ENCODE measurements at regions not wholly inside any gene's neighbourhood (a gene's known extent, or its start where the extent isn't known, plus 50 kb on each side); places are given as distances from the start of the nearest gene placed in this dataset.

DNA sequence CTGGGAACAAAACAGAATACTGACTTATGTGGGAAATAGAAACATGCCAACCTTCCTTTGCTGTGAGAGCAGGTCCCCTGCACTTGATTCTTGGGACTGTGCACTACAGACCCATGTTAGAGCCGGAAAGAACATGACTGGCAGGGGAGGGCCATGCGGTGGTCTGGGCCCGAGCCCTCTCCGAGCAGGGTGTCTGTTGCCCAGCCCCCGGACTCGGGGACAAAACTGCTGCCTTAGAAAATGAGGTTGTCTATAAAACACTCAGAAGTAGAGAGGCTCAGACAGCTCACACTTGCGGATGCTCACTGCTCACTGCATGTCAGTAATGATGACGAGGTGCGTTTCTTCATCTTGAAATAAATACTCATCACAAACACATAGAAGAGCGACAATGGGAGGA lies 270.7 kb upstream of the HDAC4 start:
- ATAC-seq, result no peak
- TF ChIP-seq CSDC2 (CRISPR knock-in tag; IDR thresholded peaks at IDR 0.05) (no peak), ZNF565 (CRISPR knock-in tag; conservative IDR thresholded peaks at IDR 0.05; ENCODE audit: low read depth) (no peak), PATZ1 (CRISPR knock-in tag; IDR thresholded peaks at IDR 0.05; ENCODE audit: borderline replicate concordance) (no peak), PPARA (CRISPR knock-in tag; IDR thresholded peaks at IDR 0.05; ENCODE audit: borderline replicate concordance) (no peak), ESRRG (CRISPR knock-in tag; IDR thresholded peaks at IDR 0.05) (no peak), ARNTL (CRISPR knock-in tag; IDR thresholded peaks at IDR 0.05; ENCODE audit: borderline replicate concordance, low read depth) (no peak), POU6F1 (CRISPR knock-in tag; IDR thresholded peaks at IDR 0.05; ENCODE audit: borderline replicate concordance, low read depth) (no peak), TSHZ2 (CRISPR knock-in tag; IDR thresholded peaks at IDR 0.05) (no peak)

GRCh38 chr2:239670463-239671120 lies 269.8 kb upstream of the HDAC4 start:
- ATAC-seq, result no peak
- TF ChIP-seq ZNF8 (CRISPR knock-in tag; IDR thresholded peaks at IDR 0.05), result no peak
- no peak for TF ChIP-seq TCF4 (CRISPR knock-in tag; IDR thresholded peaks at IDR 0.05; ENCODE audit: borderline replicate concordance)
- TF ChIP-seq, protein P1, sequence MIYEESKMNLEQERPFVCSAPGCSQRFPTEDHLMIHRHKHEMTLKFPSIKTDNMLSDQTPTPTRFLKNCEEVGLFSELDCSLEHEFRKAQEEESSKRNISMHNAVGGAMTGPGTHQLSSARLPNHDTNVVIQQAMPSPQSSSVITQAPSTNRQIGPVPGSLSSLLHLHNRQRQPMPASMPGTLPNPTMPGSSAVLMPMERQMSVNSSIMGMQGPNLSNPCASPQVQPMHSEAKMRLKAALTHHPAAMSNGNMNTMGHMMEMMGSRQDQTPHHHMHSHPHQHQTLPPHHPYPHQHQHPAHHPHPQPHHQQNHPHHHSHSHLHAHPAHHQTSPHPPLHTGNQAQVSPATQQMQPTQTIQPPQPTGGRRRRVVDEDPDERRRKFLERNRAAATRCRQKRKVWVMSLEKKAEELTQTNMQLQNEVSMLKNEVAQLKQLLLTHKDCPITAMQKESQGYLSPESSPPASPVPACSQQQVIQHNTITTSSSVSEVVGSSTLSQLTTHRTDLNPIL (CRISPR knock-in tag; IDR thresholded peaks at IDR 0.05; ENCODE audit: low read depth), result no peak

DNA sequence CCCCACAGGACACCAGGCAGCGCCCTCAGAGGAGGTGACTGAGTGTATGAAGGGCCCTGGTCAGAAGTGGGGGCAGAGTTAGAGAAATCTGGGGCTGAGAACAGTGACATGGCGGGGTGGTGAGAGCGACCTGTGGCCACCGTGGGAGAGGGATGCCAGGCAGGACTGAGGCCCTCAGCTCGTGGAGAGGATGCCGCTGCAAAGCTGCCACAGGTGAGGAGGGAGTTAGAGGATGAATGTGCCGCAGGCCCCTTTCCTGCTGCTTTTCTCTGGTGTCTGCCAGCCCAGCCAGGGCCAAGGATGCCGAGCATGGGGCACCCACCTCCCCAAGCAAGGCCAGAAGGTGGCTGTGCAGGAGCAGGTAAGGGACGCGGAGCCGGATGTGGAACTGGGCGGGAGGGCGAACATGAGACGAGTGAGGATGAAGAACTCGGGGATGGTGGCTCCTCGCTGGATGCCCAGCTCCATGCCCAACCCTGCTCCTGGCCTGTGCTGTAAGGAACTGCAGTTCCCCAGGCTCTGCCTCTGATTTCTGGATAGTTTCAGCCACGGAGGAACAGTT lies 269.2 kb upstream of the HDAC4 start:
- no peak for ATAC-seq
- TF ChIP-seq TCF4 (CRISPR knock-in tag; IDR thresholded peaks at IDR 0.05; ENCODE audit: borderline replicate concordance) (no peak), POU6F1 (CRISPR knock-in tag; IDR thresholded peaks at IDR 0.05; ENCODE audit: borderline replicate concordance, low read depth) (no peak), TOX (CRISPR knock-in tag; IDR thresholded peaks at IDR 0.05; ENCODE audit: borderline replicate concordance) (no peak), ZC3H10 (CRISPR knock-in tag; IDR thresholded peaks at IDR 0.05) (no peak), PPARA (CRISPR knock-in tag; IDR thresholded peaks at IDR 0.05; ENCODE audit: borderline replicate concordance) (no peak), BACH2 (CRISPR knock-in tag; IDR thresholded peaks at IDR 0.05; ENCODE audit: borderline replicate concordance) (no peak), ISL1 (CRISPR knock-in tag; IDR thresholded peaks at IDR 0.05) (no peak), ZFP3 (CRISPR knock-in tag; IDR thresholded peaks at IDR 0.05) (no peak), ARNTL (CRISPR knock-in tag; IDR thresholded peaks at IDR 0.05; ENCODE audit: borderline replicate concordance, low read depth) (no peak), ZFP30 (CRISPR knock-in tag; IDR thresholded peaks at IDR 0.05) (no peak), PATZ1 (CRISPR knock-in tag; IDR thresholded peaks at IDR 0.05; ENCODE audit: borderline replicate concordance) (no peak), ZNF8 (CRISPR knock-in tag; IDR thresholded peaks at IDR 0.05) (no peak), ESRRG (CRISPR knock-in tag; IDR thresholded peaks at IDR 0.05) (no peak), TSHZ2 (CRISPR knock-in tag; IDR thresholded peaks at IDR 0.05) (no peak), GLIS3 (CRISPR knock-in tag; IDR thresholded peaks at IDR 0.05) (no peak), RARB (CRISPR knock-in tag; IDR thresholded peaks at IDR 0.05) (no peak), ZNF565 (CRISPR knock-in tag; conservative IDR thresholded peaks at IDR 0.05; ENCODE audit: low read depth) (no peak)
- TF ChIP-seq, protein P1 (CRISPR knock-in tag; IDR thresholded peaks at IDR 0.05; ENCODE audit: low read depth), result no peak
